ENCODE measurements at regions not wholly inside any gene's neighbourhood (a gene's known extent, or its start where the extent isn't known, plus 50 kb on each side); places are given as distances from the start of the nearest gene placed in this dataset.

DNA sequence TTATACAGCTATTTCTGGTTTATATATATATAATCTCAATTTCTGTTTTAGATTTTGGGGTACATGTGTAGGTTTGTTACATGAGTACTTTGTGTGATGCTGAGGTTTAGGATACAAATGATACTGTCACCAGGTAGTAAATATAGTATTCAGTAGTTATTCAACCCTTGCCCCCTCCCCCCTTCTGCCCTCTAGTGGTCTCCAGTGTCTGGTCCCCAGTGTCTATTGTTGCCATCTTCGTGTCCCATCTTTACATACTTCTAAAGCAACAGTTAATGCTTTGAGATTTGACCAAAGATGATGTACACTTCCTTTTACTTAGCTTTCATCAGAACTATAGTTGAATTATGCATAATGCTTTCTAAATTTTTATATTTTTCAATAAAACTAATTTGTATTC lies 1623.4 kb upstream of the PRR20A start:
- CTCF ChIA-PET = no interaction called here

GRCh38 chr13:55528434-55528833 lies 1612.3 kb upstream of the PRR20A start:
- CTCF ChIA-PET = no interaction called here

More for the DNA sequence above, 1623.4 kb upstream of the PRR20A start:
- POLR2A ChIA-PET = no interaction called here

GRCh38 chr13:55534306-55534705 lies 1606.4 kb upstream of the PRR20A start:
- POLR2A ChIA-PET = no interaction called here
- CTCF ChIA-PET = no interaction called here

More at GRCh38 chr13:55528434-55528833, 1612.3 kb upstream of the PRR20A start:
- POLR2A ChIA-PET = no interaction called here

DNA sequence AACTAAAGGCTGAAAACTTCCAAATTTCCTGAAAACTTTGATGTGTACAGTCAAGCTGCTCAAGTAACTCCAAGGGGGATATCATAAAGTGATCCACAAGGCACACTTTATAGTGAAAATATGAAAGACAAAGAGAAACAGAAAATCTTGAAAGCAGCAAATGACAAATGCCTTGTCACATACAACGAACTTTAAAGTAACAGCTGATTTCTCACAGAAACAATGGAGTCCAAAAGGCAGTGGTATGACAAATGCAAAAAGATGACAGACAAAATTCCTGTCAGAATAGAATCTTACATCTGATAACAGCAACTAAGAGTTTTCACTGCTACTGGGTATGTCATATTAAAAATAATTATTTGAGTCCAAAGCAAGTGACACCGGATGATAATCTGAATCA lies 1602.3 kb upstream of the PRR20A start:
- ChIA-PET POLR2A (no interaction called here), CTCF (no interaction called here)

DNA sequence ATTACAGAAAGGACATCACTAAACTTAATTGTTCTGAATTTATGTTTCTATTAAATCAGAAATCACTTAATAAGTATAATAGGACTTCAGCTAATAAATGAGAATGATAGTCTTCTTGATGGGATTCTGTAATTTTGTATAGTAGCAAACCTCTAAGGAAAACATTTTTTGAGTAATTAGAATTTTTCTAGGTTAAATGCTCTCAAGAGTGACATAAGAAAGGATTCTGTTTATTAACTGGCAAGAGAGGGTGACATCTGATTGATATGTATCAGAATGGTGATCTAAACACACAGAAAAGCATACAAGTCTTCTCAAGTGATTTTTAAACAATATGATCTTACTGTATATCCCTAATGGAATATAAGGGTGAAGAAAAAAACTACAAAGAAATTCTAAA lies 1597.7 kb upstream of the PRR20A start:
- POLR2A ChIA-PET = no interaction called here
- CTCF ChIA-PET = no interaction called here

- ChIA-PET POLR2A (no interaction called here), CTCF (no interaction called here)
Measured at GRCh38 chr13:55550624-55551023, 1590.1 kb upstream of the PRR20A start.

- ChIA-PET POLR2A (no interaction called here), CTCF (no interaction called here)
Measured at GRCh38 chr13:55553701-55554100, 1587.0 kb upstream of the PRR20A start.

DNA sequence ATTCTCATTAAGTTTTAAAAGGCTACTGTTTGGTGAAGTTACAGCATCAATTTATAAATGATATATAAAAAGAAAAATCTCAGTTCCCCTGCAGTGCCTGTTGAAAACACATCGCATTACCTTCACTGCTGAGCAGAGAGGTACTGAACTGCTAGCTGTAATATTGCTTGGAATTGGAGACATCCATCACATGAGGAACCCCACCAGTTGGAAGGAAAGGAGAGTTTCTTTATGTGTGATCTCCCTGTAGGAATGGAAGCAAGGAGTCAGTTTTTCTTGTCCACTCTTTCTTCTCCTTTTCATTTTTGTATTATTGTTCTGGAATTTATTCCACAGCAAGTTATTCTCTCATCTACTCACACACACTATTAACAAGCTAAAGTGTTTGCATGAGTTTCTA lies 1586.0 kb upstream of the PRR20A start:
- POLR2A ChIA-PET = no interaction called here

GRCh38 chr13:55560331-55560730 lies 1580.4 kb upstream of the PRR20A start:
- ChIA-PET POLR2A (no interaction called here), CTCF (no interaction called here)

More for the DNA sequence above, 1586.0 kb upstream of the PRR20A start:
- CTCF ChIA-PET = no interaction called here

- ChIA-PET POLR2A (no interaction called here), CTCF (no interaction called here)
Measured at GRCh38 chr13:55563267-55563666, 1577.5 kb upstream of the PRR20A start.

DNA sequence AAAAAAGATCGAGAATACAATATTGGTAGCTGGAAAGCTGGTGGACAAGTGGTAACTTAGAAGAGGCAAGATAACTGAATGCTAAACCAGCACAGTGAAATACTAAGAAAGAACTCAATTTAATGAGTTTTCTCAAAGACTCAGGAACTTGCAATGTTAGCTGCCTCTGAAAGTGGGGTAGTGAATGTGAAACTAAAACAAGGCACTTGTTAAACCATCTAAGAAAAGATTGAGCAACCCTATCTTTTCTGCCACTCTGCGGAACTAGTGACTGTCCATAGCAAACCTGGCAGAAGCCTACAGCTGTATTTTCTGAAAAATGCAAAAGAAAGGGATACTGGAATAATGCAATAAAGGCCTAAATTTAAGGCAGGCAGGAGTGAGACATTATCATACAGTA lies 1574.4 kb upstream of the PRR20A start:
- POLR2A ChIA-PET = no interaction called here

GRCh38 chr13:55566779-55567178 lies 1573.9 kb upstream of the PRR20A start:
- POLR2A ChIA-PET = no interaction called here
- CTCF ChIA-PET = no interaction called here

More for the DNA sequence above, 1574.4 kb upstream of the PRR20A start:
- CTCF ChIA-PET = no interaction called here

- ChIA-PET POLR2A (no interaction called here), CTCF (no interaction called here)
Measured at GRCh38 chr13:55567721-55568625, 1572.7 kb upstream of the PRR20A start.

- CTCF ChIA-PET = no interaction called here
- POLR2A ChIA-PET = no interaction called here
Measured at GRCh38 chr13:55569082-55569481, 1571.6 kb upstream of the PRR20A start.

GRCh38 chr13:55569514-55569913 lies 1571.2 kb upstream of the PRR20A start:
- CTCF ChIA-PET = no interaction called here
- POLR2A ChIA-PET = no interaction called here

DNA sequence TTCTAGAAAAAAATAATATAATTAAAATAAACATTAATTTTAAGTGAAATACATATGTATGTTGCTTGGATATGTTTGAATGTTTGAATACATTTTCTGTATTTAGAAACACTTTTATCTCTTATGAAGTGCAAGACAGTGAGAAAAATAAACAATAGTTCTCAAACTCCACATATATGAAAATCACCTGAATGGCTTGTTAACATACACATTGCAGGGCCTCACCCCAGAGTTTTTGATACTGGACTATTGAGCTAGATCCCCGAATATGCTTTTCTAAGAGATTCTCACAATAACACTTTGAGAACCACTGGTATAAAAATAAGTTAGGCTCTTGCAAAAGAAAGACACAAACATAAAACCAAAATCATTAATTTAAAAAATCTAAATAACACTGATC lies 1570.3 kb upstream of the PRR20A start:
- POLR2A ChIA-PET = no interaction called here
- CTCF ChIA-PET = interaction anchor here (0.6 kb wide), 1 partner anchor 117 kb away, joined by 3 read pairs; no protein-coding TSS in a partner anchor

DNA sequence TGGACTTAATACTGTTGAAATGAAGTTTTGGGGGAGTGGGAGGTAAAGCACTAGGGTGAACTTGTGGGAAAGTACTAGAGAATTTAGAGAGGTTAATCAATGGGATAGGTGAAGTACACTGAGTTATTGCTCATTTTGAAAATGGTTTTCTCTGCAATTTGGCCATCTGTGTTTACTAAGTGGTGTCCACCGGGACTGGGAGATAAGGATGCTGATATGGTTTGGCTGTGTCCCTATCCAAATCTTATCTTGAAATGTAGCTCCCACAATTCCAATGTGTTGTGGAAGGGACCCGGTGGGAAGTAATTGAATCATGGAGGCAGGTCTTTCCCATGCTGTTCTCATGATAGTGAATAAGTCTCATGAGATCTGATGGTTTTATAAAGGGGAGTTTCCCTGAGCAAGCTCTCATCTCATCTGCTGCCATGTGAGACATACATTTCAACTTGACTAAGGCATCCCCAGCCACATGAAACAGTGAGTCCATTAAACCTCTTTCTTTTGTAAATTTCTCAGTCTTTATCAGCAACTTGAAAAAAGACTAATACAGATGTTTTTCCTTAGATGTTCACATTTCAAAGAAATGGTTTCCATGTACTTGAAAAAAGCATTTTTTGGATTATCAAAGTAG lies 1569.4 kb upstream of the PRR20A start:
- ChIA-PET POLR2A (no interaction called here), CTCF (no interaction called here)

- ChIA-PET POLR2A (no interaction called here), CTCF (no interaction called here)
Measured at GRCh38 chr13:55572408-55572807, 1568.3 kb upstream of the PRR20A start.

DNA sequence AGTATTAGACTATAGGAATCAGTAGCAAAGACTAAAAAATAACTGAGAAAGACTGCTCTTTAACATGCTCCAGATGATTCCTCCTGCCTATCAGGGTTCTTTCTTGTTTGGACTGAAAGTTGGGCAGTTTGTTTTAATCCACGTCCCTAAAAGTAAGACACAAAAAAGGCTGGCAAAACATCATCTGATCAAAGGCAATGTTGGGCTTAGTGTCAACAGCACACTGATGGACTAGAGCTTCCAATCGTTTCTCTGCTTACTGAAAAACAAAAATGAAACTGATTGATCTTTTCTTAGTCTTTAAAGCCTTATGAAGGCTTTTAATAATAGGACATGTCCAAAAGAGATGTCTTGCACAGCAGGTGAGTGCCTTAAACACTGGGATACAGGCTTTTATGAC lies 1567.9 kb upstream of the PRR20A start:
- ChIA-PET POLR2A (no interaction called here), CTCF (no interaction called here)

DNA sequence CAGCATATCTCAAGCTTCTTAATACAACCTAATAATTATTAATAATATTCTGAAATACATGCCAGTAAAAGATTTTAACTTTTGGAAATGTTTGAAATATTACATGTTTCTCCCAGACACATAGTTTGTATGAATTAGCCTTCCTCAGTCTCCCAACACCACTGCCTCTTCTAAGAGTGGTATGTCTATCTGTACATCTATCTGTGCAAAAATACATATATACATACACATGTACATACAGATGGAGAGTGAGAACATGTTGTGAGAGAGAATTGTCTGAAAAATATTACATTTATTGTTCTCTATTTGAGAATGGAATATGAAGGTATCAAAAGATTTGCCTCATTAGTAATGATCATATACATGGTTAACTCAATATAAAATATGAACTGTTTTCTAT lies 1567.2 kb upstream of the PRR20A start:
- ChIA-PET CTCF (no interaction called here), POLR2A (no interaction called here)

DNA sequence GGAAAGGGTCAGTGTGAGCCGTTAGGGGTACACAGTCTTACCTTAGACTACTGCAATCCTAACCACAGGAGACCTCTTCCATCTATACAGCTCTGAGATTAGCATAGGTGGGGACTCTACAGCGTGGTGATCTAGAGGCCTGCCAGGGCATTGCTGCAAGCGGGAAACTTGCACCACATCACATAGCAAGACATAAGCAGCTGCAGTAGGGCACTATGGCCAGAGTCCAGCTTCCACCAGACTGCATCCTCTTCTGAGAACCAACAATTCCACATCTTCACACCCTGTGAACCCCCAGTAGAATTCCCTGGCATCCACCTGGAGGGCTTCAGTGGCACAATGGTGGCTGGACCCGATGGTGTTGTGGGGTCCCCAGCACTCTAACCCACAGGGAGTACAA lies 1564.3 kb upstream of the PRR20A start:
- CTCF ChIA-PET = no interaction called here
- POLR2A ChIA-PET = no interaction called here
